Hematopoietic multipotent progenitor cell treated with erythropoietin and hydrocortisone succinate and interleukin-3 and kit ligand, for 15 days (in vitro differentiated cells): ENCODE measurements at regions not wholly inside any gene's neighbourhood (a gene's known extent, or its start where the extent isn't known, plus 50 kb on each side); places are given as distances from the start of the nearest gene placed in this dataset.
A peak's percentile ranks its signal among the peaks of the same experiment; 100 is the strongest.

Experiments used
- DNase-seq: peaks from one replicate; pipeline ENCODE4 v3.0.0-alpha.2; 2015; ENCODE audit warnings: low spot score

- DNase-seq: no peak
Observed at GRCh38 chrX:69110116-69110530, 55.1 kb downstream of the PJA1 start.

GRCh38 chrX:69109706-69110105, 55.5 kb downstream of the PJA1 start:
- DNase-seq: no peak

DNA sequence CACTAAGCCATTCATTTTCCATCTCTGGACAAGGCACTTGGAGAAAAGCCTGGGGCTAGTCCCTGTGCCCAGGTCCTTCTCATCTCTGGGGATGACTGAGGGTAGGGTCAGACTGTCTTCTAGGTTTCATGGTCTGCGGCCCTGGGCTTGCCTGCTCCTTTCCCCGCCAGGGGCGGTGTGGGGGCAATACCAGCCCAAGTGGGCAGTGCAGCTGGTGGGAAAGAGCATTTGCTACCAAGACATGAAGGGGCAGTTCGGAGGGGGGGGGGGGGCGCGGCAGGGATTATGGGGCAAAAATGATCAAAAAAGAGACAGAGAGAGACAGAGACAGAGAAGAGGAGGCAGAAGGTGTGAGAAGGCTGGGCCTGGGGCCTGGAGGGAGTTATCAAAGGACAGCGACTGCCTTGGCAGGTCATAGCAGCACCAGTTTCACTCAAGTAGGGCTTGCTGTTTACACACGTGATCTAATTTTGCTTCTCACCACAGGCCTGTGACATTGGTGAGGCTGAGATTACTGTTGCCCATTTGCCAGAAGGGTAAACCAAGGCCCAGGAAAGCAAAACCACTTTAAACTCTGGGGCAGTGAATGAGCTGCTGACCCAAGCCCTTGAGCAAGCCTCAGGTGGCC, 56.1 kb downstream of the PJA1 start:
- DNase-seq: no peak

DNA sequence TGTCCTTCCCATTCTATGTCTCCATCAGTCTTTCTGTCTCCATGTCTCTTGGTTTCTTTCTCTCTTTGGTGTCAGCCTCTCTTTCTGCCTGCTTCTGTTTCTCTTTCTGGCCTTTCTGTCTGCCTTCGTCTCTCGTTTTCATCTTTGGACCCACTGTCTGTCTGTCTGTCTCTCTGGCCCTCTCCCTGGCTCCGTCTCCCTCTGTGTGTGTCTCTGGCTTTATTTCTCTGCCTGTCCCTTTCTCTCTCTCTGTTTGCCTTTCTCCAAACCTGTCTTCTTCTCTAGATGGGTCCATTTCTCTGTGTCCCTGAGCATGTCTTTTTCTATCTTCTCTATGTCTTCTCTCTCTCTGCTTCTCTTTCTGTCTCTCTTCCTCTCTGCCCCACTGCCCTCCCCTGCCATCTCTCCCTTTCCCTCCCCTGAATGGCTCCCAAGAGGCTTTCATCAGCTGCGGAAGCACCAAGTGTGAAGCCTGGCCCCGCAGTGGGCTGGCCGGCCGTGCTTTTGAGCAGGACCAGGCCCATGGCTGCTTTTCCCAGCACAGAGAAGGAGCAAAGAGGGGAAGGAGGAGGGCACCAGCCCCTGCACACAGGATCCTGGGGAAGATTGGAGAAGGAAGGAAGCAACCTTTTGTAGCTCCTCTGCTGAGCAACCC, 57.4 kb downstream of the PJA1 start:
- DNase-seq: no peak

GRCh38 chrX:69107231-69107739, 58.0 kb downstream of the PJA1 start:
- no peak for DNase-seq

DNA sequence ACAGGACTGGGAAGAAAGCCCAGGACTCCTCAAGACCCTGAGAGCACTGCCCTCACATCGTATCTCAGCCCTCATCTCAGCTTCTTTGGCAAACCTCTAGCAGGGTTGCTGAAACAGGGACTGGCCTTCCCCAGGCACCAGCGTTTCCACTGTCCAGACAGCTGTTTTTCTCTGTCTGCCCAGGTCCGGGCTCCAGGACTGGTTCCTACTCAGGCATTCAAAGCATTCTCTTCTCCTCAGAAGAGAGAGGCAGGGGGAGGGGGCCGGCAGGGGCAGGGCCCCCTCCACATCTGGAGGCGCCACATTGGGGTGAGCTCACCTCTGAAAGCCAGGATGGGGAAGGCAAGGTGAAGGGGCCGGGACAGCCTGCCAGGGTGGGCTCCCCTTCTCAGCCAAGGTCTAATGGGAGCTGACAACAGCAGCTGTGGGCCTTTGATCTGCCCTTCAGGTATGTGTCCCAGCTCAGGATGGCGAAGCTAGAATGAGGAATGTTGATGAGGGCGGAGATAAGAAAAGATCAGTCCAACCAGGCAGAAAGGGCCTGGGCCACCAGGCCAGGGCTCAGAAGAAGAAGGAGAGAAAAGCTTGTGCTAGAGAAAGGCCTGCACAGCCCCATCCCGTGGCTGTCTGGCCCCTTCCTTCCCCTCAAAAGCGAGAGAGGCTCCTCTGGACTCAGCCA, 60.4 kb downstream of the PJA1 start:
- no peak for DNase-seq

- DNase-seq: no peak
Observed at GRCh38 chrX:69103539-69103938, 61.7 kb downstream of the PJA1 start.

DNA sequence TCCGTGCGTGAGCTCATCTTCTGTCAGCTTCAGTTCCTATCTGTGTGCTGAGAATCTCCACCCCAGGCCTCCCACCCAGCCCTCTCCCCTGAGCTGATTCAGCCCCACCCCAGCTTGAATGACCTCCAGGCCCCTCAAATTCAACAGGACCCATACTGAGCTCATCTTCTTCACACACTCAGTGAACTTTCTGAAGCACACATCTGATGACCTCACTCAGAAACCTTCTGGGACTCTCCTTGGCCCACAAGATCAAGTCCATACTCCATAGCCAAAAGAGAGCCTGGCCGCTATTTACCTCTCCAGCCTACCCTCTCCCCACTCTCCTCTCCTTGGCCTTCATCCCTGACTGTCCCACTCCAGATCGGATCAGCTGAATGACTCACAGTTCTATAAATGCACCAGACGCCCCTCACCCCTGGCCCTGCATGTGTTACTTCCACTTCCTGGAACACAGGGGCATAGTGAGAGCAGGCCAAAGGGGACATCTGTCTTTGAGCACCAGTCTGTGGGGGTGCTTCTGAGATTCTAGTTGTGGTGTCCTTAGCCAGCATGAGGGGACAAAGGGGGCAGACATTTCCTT, 62.5 kb downstream of the PJA1 start:
- no peak for DNase-seq

- DNase-seq: no peak
Observed at GRCh38 chrX:69101683-69102251, 63.5 kb downstream of the PJA1 start.

GRCh38 chrX:69100478-69100877, 64.8 kb downstream of the PJA1 start:
- DNase-seq: no peak

DNA sequence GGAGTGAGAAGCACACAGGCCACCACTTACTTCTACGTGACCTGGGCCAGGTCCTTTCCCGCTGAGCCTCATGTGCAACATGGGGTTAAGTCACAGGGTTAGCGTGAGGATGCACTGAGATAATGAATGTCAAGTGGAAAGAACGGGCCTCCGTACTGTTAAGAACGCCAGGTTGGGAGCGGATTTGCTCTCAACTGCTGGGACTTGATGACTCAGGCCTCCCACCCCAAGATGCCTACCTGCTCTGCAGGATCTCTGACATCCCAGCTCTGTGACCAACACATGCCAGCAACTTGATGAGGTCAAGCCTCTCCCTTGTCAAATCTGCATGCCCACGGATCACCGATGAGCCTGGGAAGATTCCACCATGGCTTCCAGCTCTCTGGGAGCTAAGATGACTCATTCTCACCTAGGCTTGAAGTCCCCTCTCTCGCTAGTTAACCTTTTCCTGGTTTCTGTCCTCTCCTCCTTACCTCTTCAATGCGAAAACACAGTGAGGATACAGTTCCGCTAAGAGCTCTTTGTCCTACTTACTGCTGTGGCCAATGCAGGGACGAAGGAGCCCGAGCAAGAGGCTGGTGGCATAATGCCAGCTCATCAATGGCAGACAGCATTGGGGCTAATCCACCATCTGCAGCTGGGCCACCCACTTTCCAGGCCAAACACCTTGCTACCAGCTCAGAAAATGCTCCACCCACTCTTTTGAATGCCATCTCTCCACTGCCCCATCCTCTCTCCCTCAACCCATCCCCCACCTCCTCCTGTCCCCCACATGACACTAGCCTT, 67.6 kb downstream of the PJA1 start:
- no peak for DNase-seq

GRCh38 chrX:69096963-69097362, 68.3 kb downstream of the PJA1 start:
- no peak for DNase-seq

GRCh38 chrX:69094977-69095669, 70.1 kb downstream of the PJA1 start:
- DNase-seq: no peak

- DNase-seq: peak; percentile 40
Observed at GRCh38 chrX:69093960-69094871, 71.0 kb downstream of the PJA1 start.

GRCh38 chrX:69090022-69090421, 75.2 kb downstream of the PJA1 start:
- no peak for DNase-seq

GRCh38 chrX:69089203-69089602, 76.0 kb downstream of the PJA1 start:
- DNase-seq: no peak

GRCh38 chrX:69088171-69088938, 76.9 kb downstream of the PJA1 start:
- no peak for DNase-seq

- no peak for DNase-seq
Observed at GRCh38 chrX:69085826-69086225, 79.4 kb downstream of the PJA1 start.

- no peak for DNase-seq
Observed at GRCh38 chrX:69085151-69085550, 80.1 kb downstream of the PJA1 start.
